HepG2 (cell line): ENCODE measurements at regions not wholly inside any gene's neighbourhood (a gene's known extent, or its start where the extent isn't known, plus 50 kb on each side); places are given as distances from the start of the nearest gene placed in this dataset.

Experiments
- ELF3 ChIP-seq: IDR thresholded peaks from 2 replicates; pipeline ENCODE4 v1.6.1; 2016; ENCODE audit warnings: missing genetic modification reagents, missing compliant biosample characterization
- GTF3A ChIP-seq: sonication (generic); formaldehyde crosslinking; conservative IDR thresholded peaks from 2 replicates; pipeline ENCODE4 v1.4.0; 2020; ENCODE audit warnings: mild to moderate bottlenecking, missing genetic modification reagents
- HDAC1 ChIP-seq: sonication (generic); formaldehyde crosslinking; IDR thresholded peaks from 2 replicates; pipeline ENCODE4 v1.5.1; 2020; ENCODE audit warnings: mild to moderate bottlenecking, missing genetic modification reagents
- KDM2A ChIP-seq: sonication (generic); formaldehyde crosslinking; IDR thresholded peaks from 2 replicates; pipeline ENCODE4 v1.4.0; 2020; ENCODE audit warnings: low read depth, missing genetic modification reagents, borderline replicate concordance
- ZBTB3 ChIP-seq: sonication (generic); formaldehyde crosslinking; IDR thresholded peaks from 2 replicates; pipeline ENCODE4 v1.4.0; 2020; ENCODE audit warnings: low read depth, mild to moderate bottlenecking, moderate library complexity, missing genetic modification reagents, borderline replicate concordance
- ZBTB7B ChIP-seq: sonication (generic); formaldehyde crosslinking; IDR thresholded peaks from 2 replicates; pipeline ENCODE4 v1.4.0; 2020; ENCODE audit warnings: missing genetic modification reagents
- ZC3H13 ChIP-seq: sonication (generic); formaldehyde crosslinking; IDR thresholded peaks from 2 replicates; pipeline ENCODE4 v1.8.1; 2023; ENCODE audit warnings: mild to moderate bottlenecking, missing genetic modification reagents, moderate library complexity
- ZNF446 ChIP-seq: sonication (generic); formaldehyde crosslinking; IDR thresholded peaks from 2 replicates; pipeline ENCODE4 v1.5.0; 2020; ENCODE audit warnings: mild to moderate bottlenecking, missing genetic modification reagents
- ZNF652 ChIP-seq: IDR thresholded peaks from 2 replicates; pipeline ENCODE4 v1.6.1; 2016; ENCODE audit warnings: low read depth, borderline replicate concordance
- ZNF7 ChIP-seq: IDR thresholded peaks from 2 replicates; pipeline ENCODE4 v1.6.1; 2016; ENCODE audit warnings: missing biosample characterization, missing genetic modification reagents
- TF ChIP-seq, protein P1 (sequence below): sonication (generic); formaldehyde crosslinking; IDR thresholded peaks from 2 replicates; pipeline ENCODE4 v1.8.0; 2023; ENCODE audit warnings: mild to moderate bottlenecking, missing genetic modification reagents
- TF ChIP-seq, protein P2 (sequence below): sonication (generic); formaldehyde crosslinking; IDR thresholded peaks from 2 replicates; pipeline ENCODE4 v1.8.1; 2022; ENCODE audit warnings: mild to moderate bottlenecking, missing genetic modification reagents
- TF ChIP-seq, protein P3 (sequence below): sonication (generic); formaldehyde crosslinking; IDR thresholded peaks from 2 replicates; pipeline ENCODE4 v1.4.0; 2020; ENCODE audit warnings: mild to moderate bottlenecking, missing genetic modification reagents
- TF ChIP-seq, protein P4 (sequence below): sonication (generic); formaldehyde crosslinking; IDR thresholded peaks from 2 replicates; pipeline ENCODE4 v1.5.0; 2020; ENCODE audit warnings: mild to moderate bottlenecking, missing genetic modification reagents, borderline replicate concordance
- TF ChIP-seq, protein P5 (sequence below): sonication (generic); formaldehyde crosslinking; IDR thresholded peaks from 2 replicates; pipeline ENCODE4 v1.4.0; 2020; ENCODE audit warnings: mild to moderate bottlenecking, missing genetic modification reagents
- TF ChIP-seq, protein P6 (sequence below): sonication (generic); formaldehyde crosslinking; IDR thresholded peaks from 2 replicates; pipeline ENCODE4 v1.8.1; 2023; ENCODE audit warnings: missing genetic modification reagents, inconsistent platforms, borderline replicate concordance

DNA sequence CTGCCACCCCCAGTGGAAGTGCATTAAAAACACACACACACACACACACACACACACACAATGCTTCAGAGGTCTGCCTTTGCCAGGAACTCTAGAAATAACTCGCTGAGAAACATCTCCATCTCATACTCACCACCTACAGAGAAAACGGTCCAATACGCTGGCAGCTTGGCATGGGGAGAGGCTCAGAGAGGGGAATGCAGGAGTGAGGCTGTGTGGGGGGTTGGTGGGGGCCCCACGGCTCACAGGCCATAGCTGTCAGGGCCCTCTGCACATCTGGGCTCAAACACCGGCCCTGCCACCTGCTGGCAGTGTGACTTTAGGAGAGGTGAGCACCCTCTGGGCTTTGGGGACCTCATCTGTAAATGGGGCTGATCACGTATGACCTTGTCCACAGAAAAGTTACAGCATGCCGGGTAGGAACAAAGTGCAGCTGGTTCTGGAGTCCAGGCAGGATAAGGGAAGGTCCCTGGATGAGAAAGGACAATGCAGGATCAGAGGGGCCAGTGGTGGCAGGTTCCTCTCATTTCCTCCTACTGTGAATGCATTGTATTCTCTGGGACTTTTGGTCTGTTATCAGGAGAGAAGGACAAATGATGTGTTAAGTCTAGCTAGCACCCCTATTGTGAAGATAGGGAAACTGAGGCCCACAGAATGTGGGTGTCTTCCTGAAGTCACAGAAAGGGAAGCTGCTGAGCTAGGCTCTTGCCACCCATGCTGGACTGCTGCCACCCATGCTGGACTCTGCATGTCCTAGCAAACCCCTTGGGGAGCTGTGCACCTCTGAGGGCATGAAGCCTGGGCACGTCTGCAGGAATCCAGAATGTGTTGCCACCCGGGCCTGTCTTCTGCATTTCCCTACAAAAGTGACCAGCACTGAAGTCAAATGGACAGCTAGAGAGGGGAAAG lies 404.6 kb downstream of the RPS24 start (continued):
- TF ChIP-seq, protein P1, sequence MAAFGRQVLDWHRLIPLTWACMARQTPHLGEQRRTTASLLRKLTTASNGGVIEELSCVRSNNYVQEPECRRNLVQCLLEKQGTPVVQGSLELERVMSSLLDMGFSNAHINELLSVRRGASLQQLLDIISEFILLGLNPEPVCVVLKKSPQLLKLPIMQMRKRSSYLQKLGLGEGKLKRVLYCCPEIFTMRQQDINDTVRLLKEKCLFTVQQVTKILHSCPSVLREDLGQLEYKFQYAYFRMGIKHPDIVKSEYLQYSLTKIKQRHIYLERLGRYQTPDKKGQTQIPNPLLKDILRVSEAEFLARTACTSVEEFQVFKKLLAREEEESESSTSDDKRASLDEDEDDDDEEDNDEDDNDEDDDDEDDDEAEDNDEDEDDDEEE (CRISPR knock-in tag) = no peak
- 0 out of 2 replicates have a peak, but pooled peaks have one; percentile 36 for TF ChIP-seq HDAC1 (CRISPR knock-in tag)
- TF ChIP-seq, protein P2, sequence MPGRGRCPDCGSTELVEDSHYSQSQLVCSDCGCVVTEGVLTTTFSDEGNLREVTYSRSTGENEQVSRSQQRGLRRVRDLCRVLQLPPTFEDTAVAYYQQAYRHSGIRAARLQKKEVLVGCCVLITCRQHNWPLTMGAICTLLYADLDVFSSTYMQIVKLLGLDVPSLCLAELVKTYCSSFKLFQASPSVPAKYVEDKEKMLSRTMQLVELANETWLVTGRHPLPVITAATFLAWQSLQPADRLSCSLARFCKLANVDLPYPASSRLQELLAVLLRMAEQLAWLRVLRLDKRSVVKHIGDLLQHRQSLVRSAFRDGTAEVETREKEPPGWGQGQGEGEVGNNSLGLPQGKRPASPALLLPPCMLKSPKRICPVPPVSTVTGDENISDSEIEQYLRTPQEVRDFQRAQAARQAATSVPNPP = no peak
- TF ChIP-seq ZNF446 (CRISPR knock-in tag) = no peak
- TF ChIP-seq ZC3H13 (CRISPR knock-in tag) = no peak
- TF ChIP-seq, protein P3, sequence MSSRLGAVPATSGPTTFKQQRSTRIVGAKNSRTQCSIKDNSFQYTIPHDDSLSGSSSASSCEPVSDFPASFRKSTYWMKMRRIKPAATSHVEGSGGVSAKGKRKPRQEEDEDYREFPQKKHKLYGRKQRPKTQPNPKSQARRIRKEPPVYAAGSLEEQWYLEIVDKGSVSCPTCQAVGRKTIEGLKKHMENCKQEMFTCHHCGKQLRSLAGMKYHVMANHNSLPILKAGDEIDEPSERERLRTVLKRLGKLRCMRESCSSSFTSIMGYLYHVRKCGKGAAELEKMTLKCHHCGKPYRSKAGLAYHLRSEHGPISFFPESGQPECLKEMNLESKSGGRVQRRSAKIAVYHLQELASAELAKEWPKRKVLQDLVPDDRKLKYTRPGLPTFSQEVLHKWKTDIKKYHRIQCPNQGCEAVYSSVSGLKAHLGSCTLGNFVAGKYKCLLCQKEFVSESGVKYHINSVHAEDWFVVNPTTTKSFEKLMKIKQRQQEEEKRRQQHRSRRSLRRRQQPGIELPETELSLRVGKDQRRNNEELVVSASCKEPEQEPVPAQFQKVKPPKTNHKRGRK = no peak
- TF ChIP-seq, protein P4, sequence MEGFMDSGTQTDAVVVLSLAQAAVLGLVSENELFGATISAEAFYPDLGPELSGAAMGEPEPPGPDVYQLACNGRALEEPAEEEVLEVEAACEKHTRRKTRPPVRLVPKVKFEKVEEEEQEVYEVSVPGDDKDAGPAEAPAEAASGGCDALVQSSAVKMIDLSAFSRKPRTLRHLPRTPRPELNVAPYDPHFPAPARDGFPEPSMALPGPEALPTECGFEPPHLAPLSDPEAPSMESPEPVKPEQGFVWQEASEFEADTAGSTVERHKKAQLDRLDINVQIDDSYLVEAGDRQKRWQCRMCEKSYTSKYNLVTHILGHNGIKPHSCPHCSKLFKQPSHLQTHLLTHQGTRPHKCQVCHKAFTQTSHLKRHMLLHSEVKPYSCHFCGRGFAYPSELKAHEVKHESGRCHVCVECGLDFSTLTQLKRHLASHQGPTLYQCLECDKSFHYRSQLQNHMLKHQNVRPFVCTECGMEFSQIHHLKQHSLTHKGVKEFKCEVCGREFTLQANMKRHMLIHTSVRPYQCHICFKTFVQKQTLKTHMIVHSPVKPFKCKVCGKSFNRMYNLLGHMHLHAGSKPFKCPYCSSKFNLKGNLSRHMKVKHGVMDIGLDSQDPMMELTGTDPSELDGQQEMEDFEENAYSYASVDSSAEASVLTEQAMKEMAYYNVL (CRISPR knock-in tag) = no peak
- TF ChIP-seq, protein P5, sequence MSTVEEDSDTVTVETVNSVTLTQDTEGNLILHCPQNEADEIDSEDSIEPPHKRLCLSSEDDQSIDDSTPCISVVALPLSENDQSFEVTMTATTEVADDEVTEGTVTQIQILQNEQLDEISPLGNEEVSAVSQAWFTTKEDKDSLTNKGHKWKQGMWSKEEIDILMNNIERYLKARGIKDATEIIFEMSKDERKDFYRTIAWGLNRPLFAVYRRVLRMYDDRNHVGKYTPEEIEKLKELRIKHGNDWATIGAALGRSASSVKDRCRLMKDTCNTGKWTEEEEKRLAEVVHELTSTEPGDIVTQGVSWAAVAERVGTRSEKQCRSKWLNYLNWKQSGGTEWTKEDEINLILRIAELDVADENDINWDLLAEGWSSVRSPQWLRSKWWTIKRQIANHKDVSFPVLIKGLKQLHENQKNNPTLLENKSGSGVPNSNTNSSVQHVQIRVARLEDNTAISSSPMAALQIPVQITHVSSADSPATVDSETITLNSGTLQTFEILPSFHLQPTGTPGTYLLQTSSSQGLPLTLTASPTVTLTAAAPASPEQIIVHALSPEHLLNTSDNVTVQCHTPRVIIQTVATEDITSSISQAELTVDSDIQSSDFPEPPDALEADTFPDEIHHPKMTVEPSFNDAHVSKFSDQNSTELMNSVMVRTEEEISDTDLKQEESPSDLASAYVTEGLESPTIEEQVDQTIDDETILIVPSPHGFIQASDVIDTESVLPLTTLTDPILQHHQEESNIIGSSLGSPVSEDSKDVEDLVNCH (CRISPR knock-in tag) = no peak
- TF ChIP-seq, protein P6, sequence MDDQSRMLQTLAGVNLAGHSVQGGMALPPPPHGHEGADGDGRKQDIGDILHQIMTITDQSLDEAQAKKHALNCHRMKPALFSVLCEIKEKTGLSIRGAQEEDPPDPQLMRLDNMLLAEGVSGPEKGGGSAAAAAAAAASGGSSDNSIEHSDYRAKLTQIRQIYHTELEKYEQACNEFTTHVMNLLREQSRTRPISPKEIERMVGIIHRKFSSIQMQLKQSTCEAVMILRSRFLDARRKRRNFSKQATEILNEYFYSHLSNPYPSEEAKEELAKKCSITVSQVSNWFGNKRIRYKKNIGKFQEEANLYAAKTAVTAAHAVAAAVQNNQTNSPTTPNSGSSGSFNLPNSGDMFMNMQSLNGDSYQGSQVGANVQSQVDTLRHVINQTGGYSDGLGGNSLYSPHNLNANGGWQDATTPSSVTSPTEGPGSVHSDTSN (CRISPR knock-in tag) = no peak
- peak; percentile 84 for TF ChIP-seq ELF3 (CRISPR knock-in tag)
- TF ChIP-seq KDM2A (CRISPR knock-in tag) = no peak
- TF ChIP-seq ZNF652 (CRISPR knock-in tag) = 0 out of 2 replicates have a peak, but pooled peaks have one; percentile 29
- TF ChIP-seq ZNF7 = no peak
- TF ChIP-seq GTF3A (CRISPR knock-in tag) = no peak
- TF ChIP-seq ZBTB3 (CRISPR knock-in tag) = no peak
- TF ChIP-seq ZBTB7B (CRISPR knock-in tag) = 0 out of 2 replicates have a peak, but pooled peaks have one; percentile 51
